GM19452 (cell line): ENCODE measurements at regions not wholly inside any gene's neighbourhood (a gene's known extent, or its start where the extent isn't known, plus 50 kb on each side); places are given as distances from the start of the nearest gene placed in this dataset.

ENCODE experiments used
- ATAC-seq: cut with Tn5 transposase; IDR thresholded peaks from one replicate; pipeline ENCODE4 v1.9.1; 2021; ENCODE audit not compliant: unreplicated experiment

GRCh38 chr9:75607521-75607920 is 283.0 kb upstream of the PCSK5 start:
- ATAC-seq = no peak

DNA sequence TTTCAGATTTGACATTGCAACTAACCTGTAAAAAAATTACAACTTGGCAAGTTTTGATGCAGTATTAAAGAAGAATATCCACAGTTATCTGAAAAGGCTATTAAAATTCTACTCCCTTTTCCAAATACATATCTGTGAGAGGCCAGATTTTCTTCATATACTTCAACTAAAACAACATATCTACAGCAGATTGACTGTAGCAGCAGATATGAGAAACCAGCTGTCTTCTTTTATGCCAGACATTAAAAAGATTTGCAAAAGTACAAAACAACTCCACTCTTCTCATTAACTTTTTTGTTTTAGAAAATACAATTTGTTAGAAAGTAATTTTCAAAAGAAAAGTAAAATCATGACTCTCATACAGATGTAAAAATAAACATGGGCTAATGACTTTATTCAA is 281.1 kb upstream of the PCSK5 start:
- ATAC-seq = no peak

- no peak for ATAC-seq
Observed at GRCh38 chr9:75610246-75610645, 280.2 kb upstream of the PCSK5 start.

DNA sequence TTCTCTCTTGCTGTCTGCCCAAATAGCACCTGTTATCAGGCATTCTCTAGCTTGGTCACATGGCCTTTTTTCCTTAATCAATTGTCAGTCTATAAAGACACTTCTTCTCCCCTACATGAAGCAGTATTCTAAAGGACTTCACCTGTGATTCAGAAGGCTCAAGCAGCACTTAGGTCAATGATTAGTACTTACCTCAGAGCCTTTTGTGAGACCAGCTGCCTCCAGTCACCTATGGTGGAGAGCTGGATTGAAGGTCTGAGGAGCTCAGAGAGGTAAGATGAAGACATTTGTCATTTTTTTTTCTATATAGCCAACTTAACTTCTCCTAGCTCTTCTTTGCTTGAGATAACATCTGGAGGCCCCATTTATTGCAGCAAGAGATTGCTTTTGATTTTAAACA is 278.3 kb upstream of the PCSK5 start:
- no peak for ATAC-seq

GRCh38 chr9:75612754-75613153 is 277.7 kb upstream of the PCSK5 start:
- no peak for ATAC-seq

DNA sequence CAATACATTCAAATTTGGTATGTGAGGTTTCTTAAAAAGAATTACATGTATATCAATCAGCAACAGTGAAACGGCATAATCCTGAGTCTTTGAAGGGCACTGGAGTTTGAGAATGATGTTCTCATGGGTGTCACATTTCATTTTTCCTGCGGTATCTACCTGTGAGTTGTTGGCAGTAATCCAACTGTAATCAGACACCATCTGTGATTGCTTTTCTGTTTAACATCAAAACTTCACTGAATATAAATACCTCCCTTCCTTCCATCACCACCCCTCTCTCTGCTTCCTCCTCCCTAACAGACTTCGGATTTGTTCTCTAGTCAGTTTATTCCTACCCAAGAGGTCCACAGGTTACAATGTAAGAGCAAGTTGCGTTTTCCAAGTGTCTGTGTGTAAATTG is 275.2 kb upstream of the PCSK5 start:
- ATAC-seq = no peak

GRCh38 chr9:75616052-75616451 is 274.4 kb upstream of the PCSK5 start:
- ATAC-seq = no peak

- no peak for ATAC-seq
Observed at GRCh38 chr9:75616841-75617566, 273.5 kb upstream of the PCSK5 start.

GRCh38 chr9:75623462-75623861 is 267.0 kb upstream of the PCSK5 start:
- no peak for ATAC-seq

DNA sequence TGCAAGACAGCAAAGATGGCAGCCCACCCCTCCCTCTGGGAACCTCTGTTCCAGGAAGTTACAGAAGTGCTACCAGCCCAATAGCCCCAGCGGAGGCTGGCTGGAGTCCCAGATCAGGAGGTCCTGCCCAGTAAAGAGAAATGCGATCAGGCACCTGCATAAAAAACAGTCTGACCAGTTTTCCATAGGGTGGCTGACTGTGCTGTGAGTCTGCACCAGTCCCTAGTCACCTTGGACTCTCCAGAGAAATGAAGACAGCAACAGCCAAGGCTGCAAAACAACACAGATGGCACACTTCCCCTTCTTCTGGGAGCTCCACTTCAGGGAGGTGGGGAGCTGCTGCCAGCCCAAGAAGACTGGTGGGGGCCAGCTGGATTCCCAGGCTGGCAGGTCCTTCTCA is 265.5 kb upstream of the PCSK5 start:
- no peak for ATAC-seq

DNA sequence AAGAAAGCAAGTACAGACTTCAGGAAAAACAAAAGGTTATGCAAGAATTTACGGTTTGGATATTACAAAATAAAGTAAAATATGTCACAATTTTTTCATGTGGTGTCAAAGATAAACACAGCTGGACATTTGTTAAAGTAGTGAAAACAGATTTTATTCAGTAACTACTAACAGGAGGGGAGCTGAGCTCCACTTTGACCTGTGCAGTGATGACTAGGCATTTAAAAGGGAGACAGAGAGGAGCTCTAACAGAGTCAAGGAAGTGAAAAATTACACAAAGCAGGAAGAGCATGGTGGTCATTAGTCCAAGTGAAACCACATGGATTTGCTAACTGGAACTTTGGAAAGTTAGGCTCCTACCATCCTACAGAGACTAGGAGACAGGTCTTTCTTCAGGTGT is 263.6 kb upstream of the PCSK5 start:
- ATAC-seq = no peak

DNA sequence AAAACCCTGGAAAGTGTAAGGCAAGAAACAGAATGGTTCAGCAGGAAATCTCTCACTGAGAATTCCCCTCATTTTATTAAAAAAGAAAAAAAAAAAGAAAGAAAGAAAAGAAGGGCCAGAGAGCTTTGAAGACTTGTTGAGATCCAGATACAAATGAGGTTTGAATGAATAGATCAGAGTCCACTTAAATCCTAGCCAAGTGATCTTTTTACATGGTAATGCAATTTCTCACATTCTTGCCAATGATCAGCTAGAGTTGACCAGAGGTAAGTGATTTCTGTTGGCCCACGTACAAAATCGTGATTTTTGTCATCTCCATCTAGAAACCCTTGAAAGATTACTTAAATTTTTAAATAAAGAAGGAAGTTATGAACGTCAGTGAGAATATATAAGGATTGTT is 261.5 kb upstream of the PCSK5 start:
- no peak for ATAC-seq

DNA sequence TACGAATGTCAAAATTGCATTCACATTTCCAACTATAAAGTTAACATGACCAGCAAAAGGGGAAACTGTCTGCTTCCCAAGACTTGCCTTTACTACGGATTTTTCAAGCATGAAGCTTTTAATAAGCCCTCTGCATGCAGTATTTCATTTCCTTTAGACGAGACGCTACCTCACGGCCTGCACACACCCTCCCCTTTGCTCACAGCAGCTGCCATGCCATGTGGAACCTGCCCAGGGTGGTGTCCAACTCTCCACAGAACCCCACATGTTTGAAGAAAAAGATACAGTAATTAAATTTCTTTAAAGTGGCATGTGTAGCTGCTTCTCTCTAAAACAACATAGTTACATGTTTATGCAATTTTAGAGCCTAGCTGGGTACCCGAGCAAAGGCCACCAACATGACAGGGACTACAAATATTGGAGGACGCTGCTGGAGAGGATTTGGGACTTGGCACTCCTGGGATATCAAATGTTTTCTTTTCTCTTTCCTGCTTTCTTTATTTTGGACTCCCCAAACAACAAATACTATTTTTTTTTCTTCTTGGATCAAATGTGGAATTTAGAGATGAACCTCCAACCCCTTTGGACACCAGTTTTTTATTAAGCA is 256.9 kb upstream of the PCSK5 start:
- ATAC-seq = no peak

DNA sequence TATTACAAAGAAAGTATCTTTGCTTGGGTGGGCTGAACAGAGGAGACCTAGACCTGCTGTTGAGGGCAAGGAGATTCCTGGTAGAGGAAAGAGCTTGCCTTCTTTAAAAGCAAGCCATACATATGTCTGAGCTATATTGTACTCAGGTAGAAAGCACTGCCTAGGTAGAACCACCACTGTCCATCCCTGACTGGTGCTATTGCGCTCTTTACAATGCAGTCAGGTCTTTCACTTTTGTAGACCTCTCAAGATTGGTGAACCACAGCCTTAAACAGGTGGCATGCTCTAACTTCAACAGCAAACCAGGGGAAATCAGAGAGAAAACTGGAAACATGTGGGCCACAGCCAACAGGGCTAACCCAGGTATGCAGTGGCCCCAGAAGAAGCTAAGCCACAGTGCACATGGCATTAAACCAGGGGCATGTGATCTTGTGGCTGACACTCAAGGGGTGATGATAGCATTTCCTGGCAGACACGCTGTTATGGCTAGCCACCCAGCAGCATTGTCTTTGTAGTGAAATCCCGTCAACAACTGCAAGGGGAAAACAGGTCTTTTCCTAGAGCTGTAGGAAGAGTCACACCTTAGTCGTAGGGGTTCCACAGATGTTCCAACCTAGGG is 253.9 kb upstream of the PCSK5 start:
- ATAC-seq = no peak

DNA sequence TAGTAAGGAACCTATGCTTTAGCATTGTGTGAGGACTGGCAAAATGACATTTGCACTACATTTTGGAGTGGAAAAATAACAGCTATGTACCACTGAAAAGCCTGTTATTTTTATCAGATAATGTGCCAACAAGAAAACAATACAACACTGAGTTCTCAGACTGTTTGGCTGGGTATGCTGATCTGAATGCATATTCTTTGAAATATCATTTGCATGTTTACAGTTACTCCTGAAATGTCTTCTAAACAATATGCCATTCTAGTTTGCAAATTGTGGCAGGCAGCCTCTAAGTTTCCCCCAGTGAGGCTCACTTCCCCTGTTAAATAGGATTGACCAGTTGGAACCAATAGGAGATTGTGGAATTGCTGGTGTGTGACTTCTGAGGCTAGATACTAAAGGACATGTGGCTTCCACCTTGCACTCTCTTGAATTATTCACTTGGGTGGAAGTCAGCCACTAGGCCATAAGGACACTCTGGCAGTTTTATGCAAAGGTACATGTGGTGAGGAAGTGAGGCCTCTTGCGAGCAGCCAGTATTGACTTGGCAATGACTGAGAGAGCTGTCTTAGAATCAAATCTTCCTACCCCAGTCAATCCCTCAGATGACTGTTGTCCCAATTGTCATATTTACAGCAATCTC is 250.4 kb upstream of the PCSK5 start:
- no peak for ATAC-seq

DNA sequence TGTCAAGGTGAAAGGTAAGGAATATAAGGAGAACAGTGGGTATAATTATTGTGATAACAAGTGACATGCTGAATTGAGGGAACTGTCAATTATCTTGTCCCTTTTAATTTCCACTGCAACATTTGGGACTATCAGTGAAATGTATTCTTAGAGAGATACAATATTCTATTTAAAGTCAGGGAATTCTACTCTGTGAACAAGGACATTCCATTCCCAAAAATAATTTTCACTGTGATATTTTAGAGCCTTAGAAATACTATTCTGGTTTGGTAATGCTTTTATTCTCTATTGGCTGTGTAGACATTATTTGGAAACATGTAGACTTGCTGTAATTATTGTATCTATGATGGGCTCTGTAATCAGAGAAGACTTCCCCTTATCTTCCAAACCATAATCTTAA is 248.0 kb upstream of the PCSK5 start:
- no peak for ATAC-seq

DNA sequence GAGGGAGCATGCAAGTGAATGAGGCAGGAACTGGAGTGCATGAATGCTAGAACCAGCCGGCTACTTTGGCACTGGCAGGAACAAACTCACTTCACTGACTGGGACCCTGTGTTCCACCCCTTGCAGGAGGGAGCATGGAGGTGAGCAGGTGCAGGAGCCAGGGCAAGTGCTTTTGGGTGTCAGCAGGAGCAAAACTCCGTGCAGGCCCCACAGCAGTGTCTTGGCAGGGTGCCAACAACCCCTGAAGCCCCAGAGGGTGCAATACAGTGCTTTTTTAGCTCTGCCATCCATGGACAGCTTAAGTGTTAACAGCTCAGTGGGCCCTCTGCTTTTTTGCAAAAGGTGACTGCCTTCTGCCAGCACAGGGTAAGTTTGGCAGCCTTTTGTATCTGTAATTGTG is 245.8 kb upstream of the PCSK5 start:
- ATAC-seq = no peak

GRCh38 chr9:75648034-75648433 is 242.4 kb upstream of the PCSK5 start:
- no peak for ATAC-seq

DNA sequence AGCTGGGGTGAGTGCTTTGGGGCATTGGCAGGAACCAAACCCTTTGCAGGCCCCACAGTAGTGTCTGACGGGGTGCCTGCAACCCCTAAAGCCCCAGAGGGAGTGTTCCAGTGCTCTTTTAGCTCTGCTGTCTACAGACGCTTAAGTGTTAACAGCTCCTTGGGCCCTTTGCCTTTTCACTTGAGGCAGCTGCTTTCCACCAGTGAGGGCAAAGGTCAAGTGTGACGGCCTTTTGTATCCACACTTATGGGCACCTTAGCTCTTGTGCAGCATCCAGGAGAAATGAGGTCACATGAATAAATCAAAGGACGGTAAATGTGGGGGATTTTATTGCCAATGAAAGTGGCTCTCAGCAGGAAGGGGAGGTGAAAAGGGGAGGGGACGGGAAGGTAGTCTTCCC is 241.4 kb upstream of the PCSK5 start:
- ATAC-seq = no peak

DNA sequence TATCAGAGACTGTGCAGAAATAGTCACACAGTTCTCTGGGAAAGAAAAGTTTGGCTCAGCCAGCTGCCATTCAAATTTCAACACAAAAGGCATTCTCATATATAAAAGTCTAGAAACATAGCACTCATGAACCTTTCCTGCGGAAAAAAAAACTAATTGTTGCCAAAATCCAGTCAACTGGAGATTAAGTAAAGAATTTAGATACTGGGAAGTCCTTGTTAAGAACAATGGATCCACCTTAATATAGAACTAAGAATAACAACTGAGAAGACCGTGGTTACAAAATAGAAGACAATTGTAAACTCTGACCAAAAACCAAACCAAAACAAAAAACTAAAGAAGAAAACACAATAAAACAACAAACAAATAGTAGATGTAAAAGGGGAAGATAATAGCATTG is 238.8 kb upstream of the PCSK5 start:
- no peak for ATAC-seq

GRCh38 chr9:75653335-75653734 is 237.1 kb upstream of the PCSK5 start:
- no peak for ATAC-seq

DNA sequence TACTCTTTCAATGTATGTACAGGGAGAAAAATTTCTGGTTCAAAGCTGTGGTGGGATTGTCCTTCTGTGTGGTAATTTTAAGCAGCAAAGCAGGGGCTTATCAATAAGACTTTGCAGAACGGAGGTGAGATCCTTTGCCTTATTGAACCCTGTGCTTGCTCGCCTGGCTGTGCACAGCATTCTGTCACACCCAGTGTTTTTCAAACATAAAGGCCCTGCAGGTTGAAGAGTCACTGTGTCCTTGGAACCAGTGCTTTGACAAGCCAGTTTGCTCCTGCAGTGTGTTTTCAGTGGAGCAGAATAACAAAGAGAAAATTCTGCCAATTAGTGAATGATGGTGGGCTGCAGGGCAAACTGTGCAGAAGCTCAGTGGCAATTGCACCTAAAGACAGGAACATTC is 236.7 kb upstream of the PCSK5 start:
- no peak for ATAC-seq
